NCI-H82 treated with DMSO at 0.1 percent for 48 hours (cell line): ENCODE measurements at regions not wholly inside any gene's neighbourhood (a gene's known extent, or its start where the extent isn't known, plus 50 kb on each side); places are given as distances from the start of the nearest gene placed in this dataset.

Experiments used
- DNase-seq: peaks from one replicate; lab custom pipeline; 2025; ENCODE audit not compliant: unreplicated experiment; lab: John Stamatoyannopoulos, UW

- DNase-seq, result no peak
Measured at GRCh38 chr13:73248154-73248553, 189.3 kb downstream of the KLF5 start.

- no peak for DNase-seq
Measured at GRCh38 chr13:73245246-73245645, 186.4 kb downstream of the KLF5 start.

GRCh38 chr13:73244467-73244866 is 185.7 kb downstream of the KLF5 start:
- DNase-seq, result no peak

- no peak for DNase-seq
Measured at GRCh38 chr13:73242515-73243015, 183.8 kb downstream of the KLF5 start.

GRCh38 chr13:73240193-73240592 is 181.4 kb downstream of the KLF5 start:
- DNase-seq, result no peak

- DNase-seq, result no peak
Measured at GRCh38 chr13:73235385-73235784, 176.6 kb downstream of the KLF5 start.

- DNase-seq, result no peak
Measured at GRCh38 chr13:73231471-73231870, 172.7 kb downstream of the KLF5 start.

- DNase-seq, result no peak
Measured at GRCh38 chr13:73230716-73231115, 171.9 kb downstream of the KLF5 start.

- DNase-seq, result no peak
Measured at GRCh38 chr13:73228546-73228945, 169.7 kb downstream of the KLF5 start.

GRCh38 chr13:73225990-73226389 is 167.2 kb downstream of the KLF5 start:
- no peak for DNase-seq

GRCh38 chr13:73224703-73225102 is 165.9 kb downstream of the KLF5 start:
- DNase-seq, result no peak

- no peak for DNase-seq
Measured at GRCh38 chr13:73223372-73223781, 164.6 kb downstream of the KLF5 start.

- DNase-seq, result no peak
Measured at GRCh38 chr13:73222627-73223305, 164.0 kb downstream of the KLF5 start.

GRCh38 chr13:73220966-73221720 is 162.3 kb downstream of the KLF5 start:
- no peak for DNase-seq

- DNase-seq, result no peak
Measured at GRCh38 chr13:73218181-73218580, 159.4 kb downstream of the KLF5 start.

- DNase-seq, result no peak
Measured at GRCh38 chr13:73216381-73216831, 157.6 kb downstream of the KLF5 start.

GRCh38 chr13:73215823-73216222 is 157.0 kb downstream of the KLF5 start:
- no peak for DNase-seq

GRCh38 chr13:73212482-73212881 is 153.7 kb downstream of the KLF5 start:
- no peak for DNase-seq

- DNase-seq, result no peak
Measured at GRCh38 chr13:73210218-73210883, 151.5 kb downstream of the KLF5 start.

GRCh38 chr13:73204952-73205351 is 146.1 kb downstream of the KLF5 start:
- no peak for DNase-seq

- DNase-seq, result no peak
Measured at GRCh38 chr13:73201626-73202025, 142.8 kb downstream of the KLF5 start.

GRCh38 chr13:73198991-73199411 is 140.2 kb downstream of the KLF5 start:
- no peak for DNase-seq
